Peyer's patch (tissue), 4 donors: ENCODE measurements at regions not wholly inside any gene's neighbourhood (a gene's known extent, or its start where the extent isn't known, plus 50 kb on each side); places are given as distances from the start of the nearest gene placed in this dataset.

Experiments used
- DNase-seq, 3 donors: peaks; one replicate each; pipeline ENCODE4 v3.0.0-alpha.2; 2017 to 2019
- H3K27ac ChIP-seq, 4 donors: fragments of 200-600 bp; sonication (generic); one replicate each; pipeline ENCODE4 v1.5.1; 2016 to 2019
- H3K27me3 ChIP-seq, 2 donors: fragments of 200-600 bp; sonication (generic); one replicate each; pipeline ENCODE4 v1.5.1; 2019
- H3K36me3 ChIP-seq, 3 donors: fragments of 200-600 bp; sonication (generic); one replicate each; pipeline ENCODE4 v1.5.1; 2016 to 2019
- H3K4me1 ChIP-seq, 4 donors: fragments of 200-600 bp; sonication (generic); one replicate each; pipeline ENCODE4 v1.5.1; 2016 to 2019
- H3K4me3 ChIP-seq, 4 donors: fragments of 200-600 bp; sonication (generic); 1 replicate in 3 of 4; 2 replicates in 1 of 4; pipeline ENCODE4 v1.5.1; 2016 to 2019; ENCODE audit warnings: mild to moderate bottlenecking in 1 of 4
- H3K9me3 ChIP-seq, 4 donors: fragments of 200-600 bp; sonication (generic); one replicate each; pipeline ENCODE4 v1.5.1; 2016 to 2019; ENCODE audit warnings: mild to moderate bottlenecking in 1 of 4
- POLR2A ChIP-seq, 2 donors: fragments of 450-650 bp; IDR thresholded peaks; one replicate each; pipeline ENCODE4 v1.5.1; 2017; ENCODE audit warnings: antibody characterized with exemption in 2 of 2, mild to moderate bottlenecking in 2 of 2, moderate library complexity in 2 of 2
- TF ChIP-seq, protein P1 (sequence below), 6 experiments: fragments of 450-650 bp in 4 of 6; fragments of 200-600 bp in 2 of 6; sonication (generic) in 1 of 6; IDR thresholded peaks; one replicate each; pipeline ENCODE4 v1.5.1; 2017 to 2019; ENCODE audit warnings: antibody characterized with exemption in 6 of 6, mild to moderate bottlenecking in 3 of 6, moderate library complexity in 1 of 6

DNA sequence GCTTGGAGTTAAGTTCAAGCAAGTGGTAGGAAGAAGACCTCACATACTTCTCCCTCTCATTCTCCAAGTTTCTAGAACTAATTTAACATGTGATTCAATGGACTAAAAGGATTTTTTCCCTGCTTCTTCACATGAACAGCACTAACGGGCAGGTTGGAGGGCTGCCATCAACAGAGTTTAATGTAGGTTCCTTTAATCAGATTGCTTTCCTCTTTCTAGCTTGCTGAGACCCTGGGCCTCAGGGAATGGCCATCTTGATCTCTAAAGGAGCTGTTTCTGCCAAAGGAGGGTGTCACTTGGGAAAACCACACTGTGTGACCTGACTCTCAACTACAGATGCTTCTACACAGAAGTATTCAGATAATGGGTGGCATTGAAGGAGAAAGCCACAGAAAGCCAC lies 223.3 kb downstream of the PIK3R1 start:
- H3K4me3 ChIP-seq, result no peak overlapping the region
- DNase-seq, result no peak
- no peaks in the 10 kb centered on the region for H3K36me3 ChIP-seq
- H3K27me3 ChIP-seq, result no peaks in the 10 kb centered on the region
- no peak for TF ChIP-seq POLR2A (IDR thresholded peaks at IDR 0.05)
- TF ChIP-seq, protein P1, sequence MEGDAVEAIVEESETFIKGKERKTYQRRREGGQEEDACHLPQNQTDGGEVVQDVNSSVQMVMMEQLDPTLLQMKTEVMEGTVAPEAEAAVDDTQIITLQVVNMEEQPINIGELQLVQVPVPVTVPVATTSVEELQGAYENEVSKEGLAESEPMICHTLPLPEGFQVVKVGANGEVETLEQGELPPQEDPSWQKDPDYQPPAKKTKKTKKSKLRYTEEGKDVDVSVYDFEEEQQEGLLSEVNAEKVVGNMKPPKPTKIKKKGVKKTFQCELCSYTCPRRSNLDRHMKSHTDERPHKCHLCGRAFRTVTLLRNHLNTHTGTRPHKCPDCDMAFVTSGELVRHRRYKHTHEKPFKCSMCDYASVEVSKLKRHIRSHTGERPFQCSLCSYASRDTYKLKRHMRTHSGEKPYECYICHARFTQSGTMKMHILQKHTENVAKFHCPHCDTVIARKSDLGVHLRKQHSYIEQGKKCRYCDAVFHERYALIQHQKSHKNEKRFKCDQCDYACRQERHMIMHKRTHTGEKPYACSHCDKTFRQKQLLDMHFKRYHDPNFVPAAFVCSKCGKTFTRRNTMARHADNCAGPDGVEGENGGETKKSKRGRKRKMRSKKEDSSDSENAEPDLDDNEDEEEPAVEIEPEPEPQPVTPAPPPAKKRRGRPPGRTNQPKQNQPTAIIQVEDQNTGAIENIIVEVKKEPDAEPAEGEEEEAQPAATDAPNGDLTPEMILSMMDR (IDR thresholded peaks at IDR 0.05), result no peak
- no peak overlapping the region for H3K27ac ChIP-seq
- H3K9me3 ChIP-seq, result no peaks in the 10 kb centered on the region
- peaks cover under 1 to 12% (median 8%) of the 10 kb centered on the region in 4 donors for H3K4me1 ChIP-seq

DNA sequence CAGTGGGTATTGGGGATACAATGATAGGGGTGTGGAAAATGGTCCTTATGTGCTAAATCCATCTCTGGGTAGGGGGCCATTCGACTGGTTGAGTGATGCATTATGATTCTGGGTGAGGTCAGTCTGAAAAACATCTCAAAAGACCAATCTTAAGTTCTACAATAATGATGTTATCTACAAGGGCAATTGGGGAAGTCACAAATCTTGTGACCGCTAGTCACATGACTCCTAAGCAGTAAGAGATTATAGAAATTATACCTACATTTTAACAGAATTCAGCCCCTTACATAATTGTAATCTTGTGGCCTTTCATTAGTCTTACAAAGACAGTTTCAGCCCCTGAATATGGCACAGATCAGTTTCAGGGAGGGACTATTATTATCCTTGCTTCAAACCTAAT lies 224.7 kb downstream of the PIK3R1 start:
- TF ChIP-seq POLR2A (IDR thresholded peaks at IDR 0.05), result no peak
- TF ChIP-seq, protein P1 (IDR thresholded peaks at IDR 0.05), result no peak
- Histone ChIP-seq H3K36me3 (no peaks in the 10 kb centered on the region), H3K9me3 (no peaks in the 10 kb centered on the region), H3K27me3 (no peaks in the 10 kb centered on the region), H3K4me3 (no peak overlapping the region), H3K27ac (no peak overlapping the region), H3K4me1 (peaks cover 0 to 3% (median 0%) of the 10 kb centered on the region in 4 donors)
- DNase-seq, result no peak

DNA sequence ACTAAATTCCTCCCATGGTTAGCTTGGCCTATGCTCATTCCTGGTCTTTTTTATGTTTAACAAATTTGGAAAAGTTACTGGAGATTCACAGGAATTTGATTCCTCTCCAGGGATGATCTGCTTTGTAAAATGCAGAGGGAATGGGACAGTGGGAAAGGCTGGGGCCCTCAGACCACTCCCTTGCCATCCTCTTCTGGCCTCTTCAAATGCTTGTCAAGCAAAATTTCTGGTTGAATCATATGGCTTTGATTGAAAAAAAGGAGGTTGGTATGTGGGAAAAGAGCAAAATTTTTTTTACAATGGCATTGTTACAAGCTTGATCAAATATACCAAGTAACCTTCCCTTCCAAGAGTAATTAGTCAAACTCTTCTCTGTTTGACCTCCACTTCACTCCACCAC lies 225.1 kb downstream of the PIK3R1 start:
- TF ChIP-seq, protein P1 (IDR thresholded peaks at IDR 0.05), result no peak
- TF ChIP-seq POLR2A (IDR thresholded peaks at IDR 0.05), result no peak
- Histone ChIP-seq H3K4me3 (no peak overlapping the region), H3K9me3 (no peaks in the 10 kb centered on the region), H3K36me3 (no peaks in the 10 kb centered on the region), H3K27me3 (no peaks in the 10 kb centered on the region), H3K4me1 (no peaks in the 10 kb centered on the region), H3K27ac (no peak overlapping the region)
- no peak for DNase-seq

DNA sequence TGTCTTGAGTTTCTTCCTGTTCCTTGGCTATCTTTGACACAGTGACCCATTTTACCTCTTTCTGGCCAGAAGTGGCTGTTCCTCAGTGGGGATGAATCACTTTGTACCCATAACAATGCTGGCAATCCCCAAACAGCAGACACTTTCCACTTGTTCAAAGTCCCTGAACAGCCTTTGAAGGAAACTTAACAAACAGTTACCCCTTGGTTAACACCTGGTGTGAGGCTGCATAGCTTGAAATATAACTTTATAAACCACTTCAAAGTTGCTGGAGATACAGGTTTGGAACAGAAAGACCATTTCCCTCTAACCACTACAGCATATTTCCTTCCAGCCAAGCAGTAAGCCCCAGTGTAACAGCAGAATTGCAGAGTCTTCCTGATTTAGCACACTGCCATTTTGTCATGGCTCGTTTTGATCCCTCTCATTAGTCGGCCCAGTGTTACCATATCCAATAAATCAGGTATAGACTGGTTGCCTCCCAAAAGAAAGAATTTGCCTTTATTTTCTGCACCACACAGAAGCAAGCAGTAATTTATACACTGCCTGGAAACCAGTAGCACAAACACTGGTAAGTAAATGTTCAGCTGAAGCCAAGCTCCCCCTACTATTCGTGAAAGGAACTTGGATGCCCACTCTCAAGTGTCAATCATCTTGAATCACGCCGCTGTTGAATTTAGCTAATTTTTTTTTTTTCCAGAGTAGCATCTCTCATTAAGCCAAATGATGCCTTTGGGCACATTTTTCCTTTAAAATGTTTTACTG lies 225.9 kb downstream of the PIK3R1 start:
- TF ChIP-seq, protein P1 (IDR thresholded peaks at IDR 0.05), result no peak
- no peak for TF ChIP-seq POLR2A (IDR thresholded peaks at IDR 0.05)
- no peak overlapping the region for H3K4me3 ChIP-seq
- no peak for DNase-seq
- H3K36me3 ChIP-seq, result no peaks in the 10 kb centered on the region
- no peaks in the 10 kb centered on the region for H3K4me1 ChIP-seq
- no peaks in the 10 kb centered on the region for H3K9me3 ChIP-seq
- H3K27me3 ChIP-seq, result no peaks in the 10 kb centered on the region
- H3K27ac ChIP-seq, result no peak overlapping the region

DNA sequence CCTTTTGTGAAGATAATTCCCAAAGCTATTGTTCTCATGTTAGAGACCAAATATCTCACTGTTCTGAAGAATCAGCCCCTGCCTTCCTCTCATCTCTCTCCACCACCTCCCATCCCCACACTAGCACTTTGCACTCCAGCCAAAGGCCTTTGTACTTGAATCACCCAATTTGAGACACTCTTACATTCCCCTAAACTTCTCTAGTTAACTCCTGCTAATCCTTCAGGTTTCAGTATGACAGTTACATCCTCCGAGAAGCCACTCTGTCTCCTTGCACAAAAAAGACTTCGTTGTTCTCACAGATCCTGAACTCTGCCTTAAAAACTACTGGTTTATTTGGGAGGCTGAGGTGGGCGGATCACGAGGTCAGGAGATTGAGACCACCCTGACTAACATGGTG lies 227.5 kb downstream of the PIK3R1 start:
- TF ChIP-seq POLR2A (IDR thresholded peaks at IDR 0.05), result no peak
- TF ChIP-seq, protein P1 (IDR thresholded peaks at IDR 0.05), result no peak
- Histone ChIP-seq H3K4me1 (no peaks in the 10 kb centered on the region), H3K9me3 (no peaks in the 10 kb centered on the region), H3K36me3 (no peaks in the 10 kb centered on the region), H3K4me3 (no peak overlapping the region), H3K27ac (no peak overlapping the region), H3K27me3 (no peaks in the 10 kb centered on the region)
- no peak for DNase-seq
